ENCODE measurements at regions not wholly inside any gene's neighbourhood (a gene's known extent, or its start where the extent isn't known, plus 50 kb on each side); places are given as distances from the start of the nearest gene placed in this dataset.

GRCh38 chr1:79326875-79327274 is 320.3 kb upstream of the ADGRL4 start:
- intact Hi-C loops (cut with micrococcal nuclease; ENCODE audit: unreplicated experiment): no loop called here
- TF ChIP-seq, protein P1, sequence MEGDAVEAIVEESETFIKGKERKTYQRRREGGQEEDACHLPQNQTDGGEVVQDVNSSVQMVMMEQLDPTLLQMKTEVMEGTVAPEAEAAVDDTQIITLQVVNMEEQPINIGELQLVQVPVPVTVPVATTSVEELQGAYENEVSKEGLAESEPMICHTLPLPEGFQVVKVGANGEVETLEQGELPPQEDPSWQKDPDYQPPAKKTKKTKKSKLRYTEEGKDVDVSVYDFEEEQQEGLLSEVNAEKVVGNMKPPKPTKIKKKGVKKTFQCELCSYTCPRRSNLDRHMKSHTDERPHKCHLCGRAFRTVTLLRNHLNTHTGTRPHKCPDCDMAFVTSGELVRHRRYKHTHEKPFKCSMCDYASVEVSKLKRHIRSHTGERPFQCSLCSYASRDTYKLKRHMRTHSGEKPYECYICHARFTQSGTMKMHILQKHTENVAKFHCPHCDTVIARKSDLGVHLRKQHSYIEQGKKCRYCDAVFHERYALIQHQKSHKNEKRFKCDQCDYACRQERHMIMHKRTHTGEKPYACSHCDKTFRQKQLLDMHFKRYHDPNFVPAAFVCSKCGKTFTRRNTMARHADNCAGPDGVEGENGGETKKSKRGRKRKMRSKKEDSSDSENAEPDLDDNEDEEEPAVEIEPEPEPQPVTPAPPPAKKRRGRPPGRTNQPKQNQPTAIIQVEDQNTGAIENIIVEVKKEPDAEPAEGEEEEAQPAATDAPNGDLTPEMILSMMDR (IDR thresholded peaks at IDR 0.05; ENCODE audit: unreplicated experiment): no peak
- CTCF ChIA-PET: no interaction called here
- Mint-ChIP-seq H3K4me1 (ENCODE audit: low read depth, unreplicated experiment) (peaks cover 25% of the 10 kb centered on the region), H3K4me3 (ENCODE audit: low read depth, unreplicated experiment) (no peak overlapping the region), H3K9me3 (ENCODE audit: low read depth, unreplicated experiment) (no peaks in the 10 kb centered on the region), H3K36me3 (ENCODE audit: insufficient read depth, unreplicated experiment) (peaks cover 12% of the 10 kb centered on the region), H3K27me3 (ENCODE audit: unreplicated experiment) (no peaks in the 10 kb centered on the region), H3K27ac (ENCODE audit: unreplicated experiment) (no peak overlapping the region)
- no peak for DNase-seq
- BruUV-seq (replicated peaks): no TSS peak

DNA sequence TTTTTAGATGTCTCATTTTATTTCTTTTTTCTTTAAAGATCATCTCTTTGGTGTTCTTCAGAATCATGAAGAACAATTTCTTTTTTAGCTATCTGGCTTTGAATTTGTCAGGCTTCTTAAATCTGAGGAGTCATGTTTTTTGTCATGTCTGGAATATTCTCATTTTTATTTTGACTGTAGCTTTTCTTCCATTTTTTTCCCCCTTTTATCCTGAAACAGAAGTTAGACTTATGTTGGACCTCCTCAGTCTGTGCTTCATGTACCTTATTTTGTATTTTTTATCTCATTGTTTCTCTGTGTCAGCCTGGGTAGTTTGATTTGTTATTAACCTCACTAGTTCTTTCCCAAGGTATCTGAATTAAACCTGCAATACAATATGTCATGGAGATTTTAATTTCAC is 319.2 kb upstream of the ADGRL4 start:
- CTCF ChIA-PET: no interaction called here
- Mint-ChIP-seq H3K9me3 (ENCODE audit: low read depth, unreplicated experiment) (no peaks in the 10 kb centered on the region), H3K4me3 (ENCODE audit: low read depth, unreplicated experiment) (no peak overlapping the region), H3K27me3 (ENCODE audit: unreplicated experiment) (no peaks in the 10 kb centered on the region), H3K4me1 (ENCODE audit: low read depth, unreplicated experiment) (peaks cover 25% of the 10 kb centered on the region), H3K36me3 (ENCODE audit: insufficient read depth, unreplicated experiment) (peaks cover 12% of the 10 kb centered on the region), H3K27ac (ENCODE audit: unreplicated experiment) (no peak overlapping the region)
- no TSS peak for BruUV-seq (replicated peaks)
- TF ChIP-seq, protein P1 (IDR thresholded peaks at IDR 0.05; ENCODE audit: unreplicated experiment): no peak
- intact Hi-C loops (cut with micrococcal nuclease; ENCODE audit: unreplicated experiment): no loop called here
- DNase-seq: no peak

DNA sequence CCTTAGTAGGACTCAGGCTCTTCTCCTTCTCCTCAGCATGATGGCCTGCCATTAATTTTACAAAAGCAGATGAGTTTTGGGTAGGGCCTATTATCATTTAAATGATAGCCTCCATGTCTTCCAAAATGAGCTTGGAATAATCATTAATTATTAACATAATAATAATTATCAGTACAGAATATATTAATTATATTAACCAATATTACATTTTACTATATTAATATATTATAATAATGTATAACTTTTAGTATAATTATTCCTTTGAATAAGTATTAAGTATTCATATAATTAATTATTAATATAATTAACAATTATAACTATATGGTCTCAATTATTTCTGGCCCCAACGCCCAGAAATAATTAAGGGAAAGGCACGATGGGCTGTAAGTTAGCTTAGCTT is 318.6 kb upstream of the ADGRL4 start:
- no peaks in the 10 kb centered on the region for H3K9me3 Mint-ChIP-seq (ENCODE audit: low read depth, unreplicated experiment)
- peaks cover 25% of the 10 kb centered on the region for H3K4me1 Mint-ChIP-seq (ENCODE audit: low read depth, unreplicated experiment)
- TF ChIP-seq, protein P1 (IDR thresholded peaks at IDR 0.05; ENCODE audit: unreplicated experiment): no peak
- H3K4me3 Mint-ChIP-seq (ENCODE audit: low read depth, unreplicated experiment): no peak overlapping the region
- peaks cover 12% of the 10 kb centered on the region for H3K36me3 Mint-ChIP-seq (ENCODE audit: insufficient read depth, unreplicated experiment)
- no TSS peak for BruUV-seq (replicated peaks)
- H3K27ac Mint-ChIP-seq (ENCODE audit: unreplicated experiment): no peak overlapping the region
- intact Hi-C loops (cut with micrococcal nuclease; ENCODE audit: unreplicated experiment): no loop called here
- no peaks in the 10 kb centered on the region for H3K27me3 Mint-ChIP-seq (ENCODE audit: unreplicated experiment)
- no peak for DNase-seq
- CTCF ChIA-PET: no interaction called here

DNA sequence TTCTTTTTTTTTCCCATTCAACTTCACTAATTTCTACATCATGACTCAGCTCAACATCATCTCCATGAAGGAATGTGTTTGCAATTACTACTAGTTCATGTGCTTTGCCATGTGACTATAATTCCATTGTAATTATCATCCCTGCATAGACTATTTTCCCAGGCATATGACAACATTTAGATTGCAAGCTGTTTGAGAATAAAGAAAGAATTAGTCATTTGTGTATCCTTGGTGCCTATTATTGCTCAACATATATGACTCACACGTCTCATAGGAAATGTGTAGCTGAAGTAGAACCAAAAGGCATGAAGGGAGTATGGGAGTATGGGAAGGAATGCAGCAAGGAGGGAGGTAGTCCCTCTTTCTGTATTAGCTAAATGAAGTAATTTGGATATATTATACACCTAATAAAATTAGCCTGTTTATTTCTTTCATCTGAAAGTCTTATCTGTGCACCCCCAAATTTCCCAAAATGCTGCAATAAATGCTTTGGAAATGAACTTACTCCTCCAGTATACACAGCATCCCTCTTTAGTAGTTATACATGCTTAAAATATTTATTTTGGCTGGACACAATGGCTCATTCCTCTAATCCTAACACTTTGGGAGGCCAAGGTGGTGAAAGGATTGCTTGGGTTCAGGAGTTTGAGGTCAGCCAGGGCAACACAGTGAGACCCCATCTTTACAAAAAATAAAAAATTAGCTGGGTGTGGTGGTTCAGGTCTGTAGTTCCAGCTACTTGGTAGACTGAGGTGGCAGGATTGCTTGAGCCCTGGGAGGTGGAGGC is 316.9 kb upstream of the ADGRL4 start:
- Mint-ChIP-seq H3K4me1 (ENCODE audit: low read depth, unreplicated experiment) (peaks cover 25% of the 10 kb centered on the region), H3K27ac (ENCODE audit: unreplicated experiment) (peak overlapping the region; percentile 89), H3K4me3 (ENCODE audit: low read depth, unreplicated experiment) (peak overlapping the region; percentile 4), H3K36me3 (ENCODE audit: insufficient read depth, unreplicated experiment) (peaks cover 12% of the 10 kb centered on the region), H3K27me3 (ENCODE audit: unreplicated experiment) (no peaks in the 10 kb centered on the region), H3K9me3 (ENCODE audit: low read depth, unreplicated experiment) (no peaks in the 10 kb centered on the region)
- peak; percentile 6 for DNase-seq
- no TSS peak for BruUV-seq (replicated peaks)
- intact Hi-C loops (cut with micrococcal nuclease; ENCODE audit: unreplicated experiment): loop anchor here (2.0 kb wide), 1 partner anchor 31 kb away; no protein-coding TSS in a partner anchor
- CTCF ChIA-PET: interaction anchor here (0.8 kb wide), 1 partner anchor 11 kb away, joined by 3 read pairs; no protein-coding TSS in a partner anchor
- TF ChIP-seq, protein P1 (IDR thresholded peaks at IDR 0.05; ENCODE audit: unreplicated experiment): no peak
